ENCODE measurements at regions not wholly inside any gene's neighbourhood (a gene's known extent, or its start where the extent isn't known, plus 50 kb on each side); places are given as distances from the start of the nearest gene placed in this dataset.
A peak's percentile ranks its signal among the peaks of the same experiment; 100 is the strongest.

DNA sequence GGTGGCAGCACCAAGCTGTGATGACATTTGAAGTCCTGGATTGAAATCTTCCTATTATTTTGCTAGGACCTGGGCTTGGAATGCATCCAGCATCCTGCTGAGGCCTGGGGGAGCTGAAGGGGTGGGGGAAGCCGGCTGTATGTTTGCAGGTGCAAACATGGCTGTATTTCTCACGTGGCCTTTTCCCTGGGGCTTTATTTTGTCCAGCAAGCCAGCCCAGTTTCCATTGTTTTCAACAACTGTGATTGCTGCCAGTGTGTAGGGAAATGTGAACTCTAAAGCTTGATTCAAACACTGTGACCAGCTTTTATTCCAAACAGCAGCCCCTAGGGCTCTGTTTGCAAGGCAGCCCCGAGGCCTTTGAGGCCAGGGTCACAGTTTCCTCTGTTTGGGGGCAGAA is 683.0 kb downstream of the DHX35 start:
- no peak overlapping the region for H3K4me3 ChIP-seq (ENCODE audit: low read length)
- no peak for DNase-seq (ENCODE audit: low read depth)
- TF ChIP-seq, protein P1, sequence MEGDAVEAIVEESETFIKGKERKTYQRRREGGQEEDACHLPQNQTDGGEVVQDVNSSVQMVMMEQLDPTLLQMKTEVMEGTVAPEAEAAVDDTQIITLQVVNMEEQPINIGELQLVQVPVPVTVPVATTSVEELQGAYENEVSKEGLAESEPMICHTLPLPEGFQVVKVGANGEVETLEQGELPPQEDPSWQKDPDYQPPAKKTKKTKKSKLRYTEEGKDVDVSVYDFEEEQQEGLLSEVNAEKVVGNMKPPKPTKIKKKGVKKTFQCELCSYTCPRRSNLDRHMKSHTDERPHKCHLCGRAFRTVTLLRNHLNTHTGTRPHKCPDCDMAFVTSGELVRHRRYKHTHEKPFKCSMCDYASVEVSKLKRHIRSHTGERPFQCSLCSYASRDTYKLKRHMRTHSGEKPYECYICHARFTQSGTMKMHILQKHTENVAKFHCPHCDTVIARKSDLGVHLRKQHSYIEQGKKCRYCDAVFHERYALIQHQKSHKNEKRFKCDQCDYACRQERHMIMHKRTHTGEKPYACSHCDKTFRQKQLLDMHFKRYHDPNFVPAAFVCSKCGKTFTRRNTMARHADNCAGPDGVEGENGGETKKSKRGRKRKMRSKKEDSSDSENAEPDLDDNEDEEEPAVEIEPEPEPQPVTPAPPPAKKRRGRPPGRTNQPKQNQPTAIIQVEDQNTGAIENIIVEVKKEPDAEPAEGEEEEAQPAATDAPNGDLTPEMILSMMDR (IDR thresholded peaks at IDR 0.05; ENCODE audit: insufficient read depth, low read depth, low read length, missing control alignments), result no peak

DNA sequence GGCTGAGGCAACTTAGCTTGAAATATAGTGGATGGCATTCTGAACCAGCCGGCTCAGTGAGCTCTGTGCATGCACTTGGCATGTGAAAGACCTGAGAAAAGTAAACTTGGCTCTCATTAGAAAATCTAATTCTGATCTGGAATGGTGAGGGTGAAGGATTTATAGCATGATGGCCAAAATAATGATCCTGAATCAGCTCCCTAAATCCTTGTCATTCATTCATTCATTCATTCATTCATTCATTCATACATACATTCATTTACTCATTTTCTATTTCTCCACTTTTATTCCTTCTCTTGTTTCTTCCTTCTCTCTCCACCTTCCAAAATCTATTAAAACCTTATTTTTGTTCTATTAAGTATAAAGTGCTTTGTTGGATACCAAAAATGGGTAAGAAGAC is 681.1 kb downstream of the DHX35 start:
- TF ChIP-seq, protein P1 (IDR thresholded peaks at IDR 0.05; ENCODE audit: insufficient read depth, low read depth, low read length, missing control alignments), result no peak
- no peak overlapping the region for H3K4me3 ChIP-seq (ENCODE audit: low read length)
- DNase-seq (ENCODE audit: low read depth), result no peak

DNA sequence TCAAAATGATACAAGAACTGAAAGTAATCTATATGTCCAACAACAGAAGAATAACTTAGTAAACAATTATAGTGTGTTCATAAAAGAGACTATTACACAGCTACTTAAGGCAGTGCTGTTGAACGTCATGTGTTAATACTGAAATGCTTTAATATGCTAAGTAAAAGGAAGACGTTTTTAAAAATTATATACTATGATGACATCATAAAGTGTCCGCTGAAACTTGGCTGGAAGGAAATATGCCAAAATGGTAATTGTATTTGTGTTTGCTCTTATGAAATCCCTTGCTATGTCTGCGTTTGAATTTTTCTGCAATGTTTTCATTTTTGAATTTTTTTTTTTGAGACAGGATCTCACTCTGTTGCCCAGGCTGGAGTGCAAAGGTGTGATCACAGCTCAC is 679.3 kb downstream of the DHX35 start:
- TF ChIP-seq, protein P1 (IDR thresholded peaks at IDR 0.05; ENCODE audit: insufficient read depth, low read depth, low read length, missing control alignments), result no peak
- no peak for DNase-seq (ENCODE audit: low read depth)
- no peak overlapping the region for H3K4me3 ChIP-seq (ENCODE audit: low read length)

DNA sequence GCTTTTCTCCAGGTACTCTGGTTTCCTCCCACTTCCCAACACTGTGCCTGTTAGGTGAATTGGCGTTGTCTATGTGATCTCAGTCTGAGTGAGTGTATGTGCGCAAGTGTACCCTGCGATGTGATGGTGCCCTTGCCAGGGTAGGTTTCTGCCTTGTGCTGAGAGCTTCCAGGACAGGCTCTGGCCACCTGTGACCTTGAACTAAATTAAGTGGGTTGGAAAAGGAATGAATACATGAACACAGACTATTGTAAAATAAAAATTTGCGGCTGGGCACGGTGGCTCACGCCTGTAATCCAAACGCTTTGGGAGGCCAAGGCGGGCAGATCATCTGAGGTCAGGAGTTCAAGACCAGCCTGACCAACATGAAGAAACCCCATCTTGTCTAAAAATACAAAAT is 678.0 kb downstream of the DHX35 start:
- DNase-seq (ENCODE audit: low read depth), result no peak
- TF ChIP-seq, protein P1 (IDR thresholded peaks at IDR 0.05; ENCODE audit: insufficient read depth, low read depth, low read length, missing control alignments), result no peak
- H3K4me3 ChIP-seq (ENCODE audit: low read length), result no peak overlapping the region

DNA sequence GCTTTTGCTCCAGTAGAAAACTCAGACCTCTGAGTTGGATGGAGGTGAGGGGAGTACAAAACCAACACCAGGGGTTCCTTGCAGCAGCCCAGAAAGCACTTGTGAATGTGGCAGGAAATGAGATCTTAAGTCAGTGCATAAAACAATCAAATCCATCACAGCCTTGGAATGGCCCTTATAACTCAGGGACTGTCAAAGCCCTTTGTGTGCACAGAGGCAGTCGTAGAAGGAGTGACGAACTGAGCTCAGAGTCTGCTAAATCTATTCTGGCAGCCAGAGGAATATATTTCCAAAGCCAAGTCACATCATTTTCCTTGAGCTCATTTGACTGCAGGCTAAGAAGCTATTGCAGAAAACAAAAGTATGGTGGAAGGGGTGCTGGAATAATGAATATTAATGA is 676.6 kb downstream of the DHX35 start:
- TF ChIP-seq, protein P1 (IDR thresholded peaks at IDR 0.05; ENCODE audit: insufficient read depth, low read depth, low read length, missing control alignments), result no peak
- no peak for DNase-seq (ENCODE audit: low read depth)
- no peak overlapping the region for H3K4me3 ChIP-seq (ENCODE audit: low read length)

DNA sequence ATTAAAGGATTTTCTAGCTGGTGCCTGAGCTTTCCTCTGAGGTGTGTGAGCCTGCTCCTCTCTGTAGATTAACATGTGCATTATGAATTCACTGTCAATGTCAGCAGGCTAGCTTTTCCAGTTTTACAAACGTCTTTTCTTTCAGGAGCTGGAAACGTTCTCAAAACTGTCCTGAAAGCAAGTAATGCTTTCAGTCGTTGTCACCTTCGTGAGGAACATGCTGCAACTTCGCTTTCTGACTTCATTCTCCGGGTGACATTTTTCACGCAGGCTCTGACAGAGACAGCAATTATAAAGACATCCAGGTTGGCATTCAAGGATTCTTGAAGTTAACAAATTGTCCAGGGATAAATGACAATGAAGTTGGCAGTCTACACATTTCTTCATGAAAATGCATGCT is 671.5 kb downstream of the DHX35 start:
- TF ChIP-seq, protein P1 (IDR thresholded peaks at IDR 0.05; ENCODE audit: insufficient read depth, low read depth, low read length, missing control alignments), result no peak
- DNase-seq (ENCODE audit: low read depth), result peak; percentile 13

GRCh38 chr20:39632757-39633156 is 670.6 kb downstream of the DHX35 start:
- TF ChIP-seq, protein P1 (IDR thresholded peaks at IDR 0.05; ENCODE audit: insufficient read depth, low read depth, low read length, missing control alignments), result no peak
- H3K4me3 ChIP-seq (ENCODE audit: low read length), result no peak overlapping the region
- no peak for DNase-seq (ENCODE audit: low read depth)

More for the DNA sequence above, 671.5 kb downstream of the DHX35 start:
- no peak overlapping the region for H3K4me3 ChIP-seq (ENCODE audit: low read length)

Measured in epithelial cell of esophagus (primary cell).